ENCODE measurements at regions not wholly inside any gene's neighbourhood (a gene's known extent, or its start where the extent isn't known, plus 50 kb on each side); places are given as distances from the start of the nearest gene placed in this dataset.

GRCh38 chr12:82537436-82537835 lies 149.3 kb upstream of the TMTC2 start:
- TF ChIP-seq, protein P1, sequence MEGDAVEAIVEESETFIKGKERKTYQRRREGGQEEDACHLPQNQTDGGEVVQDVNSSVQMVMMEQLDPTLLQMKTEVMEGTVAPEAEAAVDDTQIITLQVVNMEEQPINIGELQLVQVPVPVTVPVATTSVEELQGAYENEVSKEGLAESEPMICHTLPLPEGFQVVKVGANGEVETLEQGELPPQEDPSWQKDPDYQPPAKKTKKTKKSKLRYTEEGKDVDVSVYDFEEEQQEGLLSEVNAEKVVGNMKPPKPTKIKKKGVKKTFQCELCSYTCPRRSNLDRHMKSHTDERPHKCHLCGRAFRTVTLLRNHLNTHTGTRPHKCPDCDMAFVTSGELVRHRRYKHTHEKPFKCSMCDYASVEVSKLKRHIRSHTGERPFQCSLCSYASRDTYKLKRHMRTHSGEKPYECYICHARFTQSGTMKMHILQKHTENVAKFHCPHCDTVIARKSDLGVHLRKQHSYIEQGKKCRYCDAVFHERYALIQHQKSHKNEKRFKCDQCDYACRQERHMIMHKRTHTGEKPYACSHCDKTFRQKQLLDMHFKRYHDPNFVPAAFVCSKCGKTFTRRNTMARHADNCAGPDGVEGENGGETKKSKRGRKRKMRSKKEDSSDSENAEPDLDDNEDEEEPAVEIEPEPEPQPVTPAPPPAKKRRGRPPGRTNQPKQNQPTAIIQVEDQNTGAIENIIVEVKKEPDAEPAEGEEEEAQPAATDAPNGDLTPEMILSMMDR (IDR thresholded peaks at IDR 0.05 in 2 of 3, conservative IDR thresholded peaks at IDR 0.05 in 1 of 3; ENCODE audit: borderline replicate concordance in 1 of 3, insufficient read depth in 1 of 3, low read depth in 2 of 3, low read length in 2 of 3) = no peak
- TF ChIP-seq ZNF274 (IDR thresholded peaks at IDR 0.05; ENCODE audit: low read depth, low read length) (no peak), SRF (IDR thresholded peaks at IDR 0.05; ENCODE audit: low read depth) (no peak), ELF1 (IDR thresholded peaks at IDR 0.05; ENCODE audit: borderline replicate concordance, low read depth) (no peak), CEBPB (IDR thresholded peaks at IDR 0.05; ENCODE audit: low read depth) (no peak), POLR2AphosphoS5 (IDR thresholded peaks at IDR 0.05; ENCODE audit: low read depth, low read length) (no peak), EZH2 (IDR thresholded peaks at IDR 0.05) (no peak), EZH2phosphoT487 (IDR thresholded peaks at IDR 0.05; ENCODE audit: borderline replicate concordance) (no peak), POLR2A (IDR thresholded peaks at IDR 0.05; ENCODE audit: borderline replicate concordance, extremely low read depth, insufficient read depth, insufficient read length) (no peak), YY1 (IDR thresholded peaks at IDR 0.05; ENCODE audit: extremely low read depth, insufficient replicate concordance, low read depth, low read length) (no peak)
- TF ChIP-seq, protein P2, sequence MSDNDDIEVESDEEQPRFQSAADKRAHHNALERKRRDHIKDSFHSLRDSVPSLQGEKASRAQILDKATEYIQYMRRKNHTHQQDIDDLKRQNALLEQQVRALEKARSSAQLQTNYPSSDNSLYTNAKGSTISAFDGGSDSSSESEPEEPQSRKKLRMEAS (IDR thresholded peaks at IDR 0.05) = no peak
- TF ChIP-seq, protein P3, sequence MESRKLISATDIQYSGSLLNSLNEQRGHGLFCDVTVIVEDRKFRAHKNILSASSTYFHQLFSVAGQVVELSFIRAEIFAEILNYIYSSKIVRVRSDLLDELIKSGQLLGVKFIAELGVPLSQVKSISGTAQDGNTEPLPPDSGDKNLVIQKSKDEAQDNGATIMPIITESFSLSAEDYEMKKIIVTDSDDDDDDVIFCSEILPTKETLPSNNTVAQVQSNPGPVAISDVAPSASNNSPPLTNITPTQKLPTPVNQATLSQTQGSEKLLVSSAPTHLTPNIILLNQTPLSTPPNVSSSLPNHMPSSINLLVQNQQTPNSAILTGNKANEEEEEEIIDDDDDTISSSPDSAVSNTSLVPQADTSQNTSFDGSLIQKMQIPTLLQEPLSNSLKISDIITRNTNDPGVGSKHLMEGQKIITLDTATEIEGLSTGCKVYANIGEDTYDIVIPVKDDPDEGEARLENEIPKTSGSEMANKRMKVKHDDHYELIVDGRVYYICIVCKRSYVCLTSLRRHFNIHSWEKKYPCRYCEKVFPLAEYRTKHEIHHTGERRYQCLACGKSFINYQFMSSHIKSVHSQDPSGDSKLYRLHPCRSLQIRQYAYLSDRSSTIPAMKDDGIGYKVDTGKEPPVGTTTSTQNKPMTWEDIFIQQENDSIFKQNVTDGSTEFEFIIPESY (IDR thresholded peaks at IDR 0.05; ENCODE audit: extremely low read depth, insufficient replicate concordance, low read length) = no peak
